ENCODE measurements at regions not wholly inside any gene's neighbourhood (a gene's known extent, or its start where the extent isn't known, plus 50 kb on each side); places are given as distances from the start of the nearest gene placed in this dataset.

DNA sequence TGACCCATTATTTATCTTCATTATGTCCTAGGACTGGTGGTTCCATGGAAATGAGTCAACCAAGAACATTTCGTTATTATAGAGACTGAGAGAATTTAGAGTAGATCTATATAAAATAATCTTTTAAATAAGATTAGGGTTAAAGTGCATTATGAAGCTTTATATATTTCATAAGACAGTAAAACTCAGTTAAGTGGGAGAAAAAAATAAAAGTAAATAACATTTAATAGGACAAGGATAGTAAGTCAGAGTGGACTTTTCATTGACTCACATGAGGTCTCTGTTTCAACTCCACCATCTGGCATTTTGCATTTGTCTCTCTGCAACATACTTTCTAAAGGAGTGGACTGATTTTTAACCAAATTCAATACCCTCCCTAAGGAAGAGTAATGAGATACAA, 125.3 kb upstream of the CCDC68 start:
- Mint-ChIP-seq H3K4me1 (peaks cover 4 to 13% (median 9%) of the 10 kb centered on the region in 3 donors), H3K27me3 (peaks cover 12 to 16% (median 16%) of the 10 kb centered on the region in 3 donors), H3K9me3 (peaks cover 0 to 2% (median 0%) of the 10 kb centered on the region in 7 donors), H3K36me3 (peaks cover 0 to under 1% of the 10 kb centered on the region in 2 donors), H3K4me3 (no peak overlapping the region), H3K27ac (no peak overlapping the region)
- DNase-seq, result no peak
- ATAC-seq (ENCODE audit: low read depth in 2 of 2), result no peak

DNA sequence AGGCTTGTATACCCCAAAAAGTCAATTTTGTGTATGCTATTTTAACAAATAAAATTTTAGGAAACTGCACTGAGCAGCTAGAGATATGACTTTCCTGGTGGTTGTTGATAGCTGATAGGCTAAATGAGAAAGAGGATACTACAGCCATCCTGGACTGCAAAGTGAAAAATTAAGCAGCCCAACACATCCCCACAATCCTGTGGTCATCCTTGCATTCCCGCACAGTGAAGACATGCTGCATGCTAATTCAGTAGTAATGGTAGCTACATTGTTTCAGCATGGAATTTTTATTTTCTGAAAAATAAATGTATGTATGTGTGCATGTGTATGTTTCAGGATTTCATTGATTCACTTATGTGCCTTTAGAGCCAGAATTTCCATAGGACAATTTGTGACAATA, 124.2 kb upstream of the CCDC68 start:
- Mint-ChIP-seq H3K36me3 (no peaks in the 10 kb centered on the region), H3K4me1 (peaks cover 4 to 13% (median 9%) of the 10 kb centered on the region in 3 donors), H3K9me3 (peaks cover 0 to 2% (median 0%) of the 10 kb centered on the region in 7 donors), H3K27ac (no peak overlapping the region), H3K27me3 (peaks cover 11 to 25% (median 15%) of the 10 kb centered on the region in 3 donors), H3K4me3 (no peak overlapping the region)
- DNase-seq (no peak), ATAC-seq (ENCODE audit: low read depth in 2 of 2) (no peak)

DNA sequence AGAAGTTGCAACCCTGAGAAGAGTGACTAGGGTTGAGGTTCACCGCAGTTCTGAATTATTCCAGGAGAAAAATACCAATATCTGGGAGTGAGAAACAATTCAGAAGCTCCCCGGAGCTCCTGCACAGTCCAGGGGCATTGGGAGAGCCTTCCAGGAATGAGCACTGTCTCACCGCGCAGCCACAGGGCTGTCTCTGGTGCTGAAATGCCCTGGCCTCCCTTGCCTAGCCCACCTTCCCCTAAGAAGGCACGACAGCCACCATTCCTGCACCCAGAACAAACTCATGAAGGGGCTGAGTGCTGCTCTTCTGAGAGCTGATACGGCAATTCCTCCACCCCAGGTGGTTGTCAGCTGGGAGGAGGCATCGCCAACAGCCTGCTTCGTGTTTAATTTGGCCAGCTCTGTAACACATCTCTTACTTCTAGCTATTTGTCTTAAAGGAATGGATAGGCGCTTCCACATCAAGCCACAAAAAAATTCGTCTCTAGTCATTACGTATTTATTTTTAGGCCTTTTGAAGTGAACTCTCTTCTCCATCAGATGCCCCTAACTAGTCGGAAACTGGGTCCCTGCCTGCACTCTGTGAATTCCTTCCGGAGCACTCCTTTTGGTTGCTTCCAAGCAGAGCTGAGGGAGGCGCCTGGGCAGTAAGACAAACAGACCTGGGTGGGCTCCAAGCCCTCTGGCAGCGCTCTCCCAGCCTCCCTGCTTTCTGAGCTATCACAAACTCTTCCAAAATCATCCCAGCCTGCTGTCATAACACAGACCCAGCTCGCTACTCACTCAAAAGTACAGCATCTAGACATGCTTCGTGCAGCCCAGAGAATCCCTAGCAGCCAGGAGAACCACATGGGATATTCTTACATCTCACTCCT, 120.5 kb upstream of the CCDC68 start:
- peaks cover 4 to 17% (median 10%) of the 10 kb centered on the region in 3 donors for H3K27me3 Mint-ChIP-seq
- no peaks in the 10 kb centered on the region for H3K36me3 Mint-ChIP-seq
- no peak overlapping the region for H3K4me3 Mint-ChIP-seq
- no peak for DNase-seq
- H3K9me3 Mint-ChIP-seq, result peaks cover 0 to 2% (median 0%) of the 10 kb centered on the region in 7 donors
- ATAC-seq (ENCODE audit: low read depth in 2 of 2), result no peak
- peak overlapping the region in 1 of 6 donors; percentile 25 for H3K27ac Mint-ChIP-seq
- H3K4me1 Mint-ChIP-seq, result no peaks in the 10 kb centered on the region

DNA sequence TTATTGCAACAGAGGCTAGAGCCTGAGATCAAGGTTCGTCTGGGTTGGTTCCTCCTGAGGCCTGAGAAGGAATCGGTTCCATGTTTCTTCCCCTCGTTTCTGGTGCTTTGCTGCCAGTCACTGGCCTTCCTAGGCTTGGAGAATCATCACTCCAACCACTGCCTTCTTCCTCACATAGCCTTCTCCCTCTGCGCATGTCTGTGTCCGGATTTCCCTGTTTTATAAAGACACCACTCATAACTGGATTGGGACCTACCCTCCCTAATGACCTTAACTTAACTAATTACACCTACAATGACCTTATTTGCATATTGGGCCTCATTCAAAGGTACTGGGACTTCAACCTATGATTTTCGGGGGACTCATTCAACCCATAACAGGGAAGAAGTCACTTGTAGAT, 119.8 kb upstream of the CCDC68 start:
- Mint-ChIP-seq H3K4me1 (no peaks in the 10 kb centered on the region), H3K27ac (no peak overlapping the region), H3K27me3 (peaks cover 4 to 17% (median 10%) of the 10 kb centered on the region in 3 donors), H3K9me3 (peaks cover 0 to 2% (median 0%) of the 10 kb centered on the region in 7 donors), H3K36me3 (no peaks in the 10 kb centered on the region), H3K4me3 (no peak overlapping the region)
- DNase-seq (no peak), ATAC-seq (ENCODE audit: low read depth in 2 of 2) (no peak)

DNA sequence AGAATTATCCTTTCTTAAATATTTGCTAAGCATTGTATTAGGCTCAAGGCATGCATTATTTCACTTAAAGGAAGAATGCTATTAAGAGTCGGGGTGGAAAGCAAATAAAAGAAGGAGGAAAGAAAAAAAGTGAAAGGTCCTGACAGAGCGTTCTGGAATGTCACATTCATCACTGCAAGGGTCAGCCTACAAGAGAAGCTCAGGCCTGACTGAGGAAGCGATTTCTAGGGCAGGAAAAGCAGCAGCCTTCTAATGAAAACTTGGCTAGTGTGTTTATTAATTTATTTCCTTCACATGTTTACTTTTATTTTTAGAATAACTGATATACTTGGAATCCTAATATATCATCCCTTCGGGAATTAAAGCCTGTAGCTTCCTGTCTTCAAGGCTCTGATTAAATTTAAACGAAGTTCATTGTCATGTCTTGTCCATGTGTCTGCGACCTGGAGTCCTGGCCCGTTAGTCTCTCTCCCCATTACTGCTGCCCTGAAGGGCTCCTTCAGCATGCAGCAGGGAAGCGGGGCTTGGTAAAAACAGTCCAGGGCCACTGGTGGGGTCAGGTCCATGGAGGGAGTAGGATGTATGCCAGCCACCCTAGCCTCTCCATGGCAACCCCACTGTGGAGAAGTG, 119.2 kb upstream of the CCDC68 start:
- Mint-ChIP-seq H3K4me3 (no peak overlapping the region), H3K9me3 (peaks cover 0 to 2% (median 0%) of the 10 kb centered on the region in 7 donors), H3K36me3 (no peaks in the 10 kb centered on the region), H3K4me1 (no peaks in the 10 kb centered on the region), H3K27ac (no peak overlapping the region), H3K27me3 (peaks cover 4 to 17% (median 10%) of the 10 kb centered on the region in 3 donors)
- DNase-seq (no peak), ATAC-seq (ENCODE audit: low read depth in 2 of 2) (no peak)

GRCh38 chr18:55076643-55077218, 117.5 kb upstream of the CCDC68 start:
- H3K36me3 Mint-ChIP-seq, result no peaks in the 10 kb centered on the region
- H3K4me1 Mint-ChIP-seq, result peaks cover 4 to 10% (median 7%) of the 10 kb centered on the region in 3 donors
- DNase-seq (no peak), ATAC-seq (ENCODE audit: low read depth in 2 of 2) (no peak)
- no peak overlapping the region for H3K27ac Mint-ChIP-seq
- H3K4me3 Mint-ChIP-seq, result no peak overlapping the region
- peaks cover 0 to 3% (median 0%) of the 10 kb centered on the region in 7 donors for H3K9me3 Mint-ChIP-seq
- H3K27me3 Mint-ChIP-seq, result peaks cover 0 to 17% (median 10%) of the 10 kb centered on the region in 3 donors

DNA sequence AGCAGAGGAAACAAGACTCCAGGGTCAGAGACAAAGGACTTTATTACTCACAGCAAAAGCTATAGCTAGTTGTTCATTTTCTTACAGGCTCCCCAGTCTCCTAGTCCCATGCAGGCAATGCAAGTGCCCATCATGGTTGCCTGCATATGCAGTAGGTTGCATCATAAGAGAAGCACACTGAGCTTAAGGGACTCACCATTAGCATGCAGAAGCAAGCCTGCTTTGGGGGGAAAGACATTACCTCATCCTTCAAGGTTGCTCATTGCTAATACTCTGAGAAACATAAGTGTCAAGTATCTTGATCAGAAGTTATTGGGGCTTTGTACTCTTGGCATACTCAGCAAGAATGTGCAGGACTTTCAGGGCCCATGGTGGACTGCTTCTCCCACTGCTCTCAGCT, 114.6 kb upstream of the CCDC68 start:
- no peak overlapping the region for H3K27ac Mint-ChIP-seq
- peaks cover 24 to 39% (median 25%) of the 10 kb centered on the region in 3 donors for H3K4me1 Mint-ChIP-seq
- no peak for ATAC-seq (ENCODE audit: low read depth in 2 of 2)
- H3K36me3 Mint-ChIP-seq, result no peaks in the 10 kb centered on the region
- peaks cover 0 to 3% (median 0%) of the 10 kb centered on the region in 7 donors for H3K9me3 Mint-ChIP-seq
- peaks cover 0 to 1% (median 0%) of the 10 kb centered on the region in 3 donors for H3K27me3 Mint-ChIP-seq
- H3K4me3 Mint-ChIP-seq, result no peak overlapping the region
- DNase-seq, result no peak

GRCh38 chr18:55073116-55073515, 113.9 kb upstream of the CCDC68 start:
- H3K27ac Mint-ChIP-seq, result peak overlapping the region in 3 of 6 donors; percentile 6 to 87 (median 85)
- no peaks in the 10 kb centered on the region for H3K36me3 Mint-ChIP-seq
- H3K4me1 Mint-ChIP-seq, result peaks cover 24 to 42% (median 27%) of the 10 kb centered on the region in 3 donors

GRCh38 chr18:55072698-55073097, 113.4 kb upstream of the CCDC68 start:
- Mint-ChIP-seq H3K27ac (peak overlapping the region in 3 of 6 donors; percentile 6 to 87 (median 85)), H3K9me3 (peaks cover 0 to 3% (median 0%) of the 10 kb centered on the region in 7 donors), H3K27me3 (no peaks in the 10 kb centered on the region), H3K4me1 (peaks cover 24 to 42% (median 28%) of the 10 kb centered on the region in 3 donors), H3K36me3 (no peaks in the 10 kb centered on the region), H3K4me3 (no peak overlapping the region)
- ATAC-seq (ENCODE audit: low read depth in 2 of 2), result no peak
- DNase-seq, result no peak

More at GRCh38 chr18:55073116-55073515, 113.9 kb upstream of the CCDC68 start:
- peak overlapping the region in 1 of 8 donors; percentile 44 for H3K4me3 Mint-ChIP-seq
- ATAC-seq (ENCODE audit: low read depth in 2 of 2) (no peak), DNase-seq (no peak)
- H3K9me3 Mint-ChIP-seq, result peaks cover 0 to 3% (median 0%) of the 10 kb centered on the region in 7 donors
- H3K27me3 Mint-ChIP-seq, result no peaks in the 10 kb centered on the region

DNA sequence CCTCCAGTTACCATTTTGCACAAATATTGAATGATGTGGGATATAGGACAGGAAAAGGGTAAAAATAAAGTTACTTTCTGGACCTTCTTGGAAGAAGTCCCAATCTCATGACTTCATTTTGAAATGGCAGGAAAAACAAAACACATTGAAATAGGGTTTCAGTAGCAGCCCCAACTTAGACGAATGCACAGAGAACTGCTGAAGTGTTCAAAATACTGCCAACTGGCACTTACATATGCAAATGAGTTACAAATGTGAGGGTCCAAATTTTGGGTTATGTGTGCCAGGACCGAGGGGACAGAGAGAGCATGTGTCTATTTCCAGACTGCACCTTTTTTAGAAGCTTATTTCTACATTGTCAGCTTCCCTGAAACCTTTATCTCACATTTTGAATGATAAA, 112.9 kb upstream of the CCDC68 start:
- H3K9me3 Mint-ChIP-seq, result peaks cover 0 to 3% (median 0%) of the 10 kb centered on the region in 7 donors
- DNase-seq, result no peak

DNA sequence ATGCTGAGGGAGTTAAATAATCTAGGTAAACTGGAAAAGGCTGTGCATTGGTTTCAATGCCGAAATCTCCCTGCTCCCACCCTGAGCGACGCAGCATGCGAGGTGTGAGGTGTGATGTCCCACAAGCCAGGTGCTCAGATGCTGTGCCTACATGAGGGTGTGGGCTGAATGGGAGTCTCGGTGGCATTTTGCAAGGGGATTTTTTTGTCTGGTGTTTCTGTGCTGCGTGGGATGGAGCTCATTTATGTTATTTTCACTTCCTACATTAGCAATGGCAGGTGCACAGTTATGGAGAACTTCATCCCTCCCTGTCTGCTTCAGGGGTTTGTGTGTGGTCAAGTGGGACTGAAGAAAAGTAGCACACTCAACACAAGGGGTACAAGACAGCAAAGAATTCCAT, 110.2 kb upstream of the CCDC68 start:
- peak overlapping the region; percentile 78 to 92 (median 84) for H3K27ac Mint-ChIP-seq
- peak; percentile 90 to 95 for ATAC-seq (ENCODE audit: low read depth in 2 of 2)
- no peaks in the 10 kb centered on the region for H3K27me3 Mint-ChIP-seq
- peak overlapping the region in 6 of 8 donors; percentile 2 to 61 (median 28) for H3K4me3 Mint-ChIP-seq
- peak; percentile 55 for DNase-seq
- H3K4me1 Mint-ChIP-seq, result peaks cover 40 to 63% (median 46%) of the 10 kb centered on the region in 3 donors
- H3K36me3 Mint-ChIP-seq, result no peaks in the 10 kb centered on the region
- peaks cover 0 to 3% (median 0%) of the 10 kb centered on the region in 7 donors for H3K9me3 Mint-ChIP-seq

More for the DNA sequence above, 112.9 kb upstream of the CCDC68 start:
- peaks cover 26 to 44% (median 28%) of the 10 kb centered on the region in 3 donors for H3K4me1 Mint-ChIP-seq
- H3K27ac Mint-ChIP-seq, result no peak overlapping the region
- H3K36me3 Mint-ChIP-seq, result no peaks in the 10 kb centered on the region
- no peak overlapping the region for H3K4me3 Mint-ChIP-seq
- no peak for ATAC-seq (ENCODE audit: low read depth in 2 of 2)
- H3K27me3 Mint-ChIP-seq, result no peaks in the 10 kb centered on the region

- peak overlapping the region; percentile 13 to 89 (median 36) for H3K27ac Mint-ChIP-seq
- ATAC-seq (ENCODE audit: low read depth in 2 of 2), result peak in 1 of 2 donors; percentile 5
Observed at GRCh38 chr18:55064760-55065159, 105.5 kb upstream of the CCDC68 start.

GRCh38 chr18:55064073-55064472, 104.8 kb upstream of the CCDC68 start:
- Mint-ChIP-seq H3K4me3 (no peak overlapping the region), H3K27ac (peak overlapping the region in 2 of 6 donors; percentile 54 to 58), H3K27me3 (peaks cover 0 to 15% (median 9%) of the 10 kb centered on the region in 3 donors), H3K9me3 (no peaks in the 10 kb centered on the region), H3K4me1 (peaks cover 16 to 31% (median 24%) of the 10 kb centered on the region in 3 donors), H3K36me3 (no peaks in the 10 kb centered on the region)
- ATAC-seq (ENCODE audit: low read depth in 2 of 2), result no peak
- DNase-seq, result no peak

More at GRCh38 chr18:55064760-55065159, 105.5 kb upstream of the CCDC68 start:
- Mint-ChIP-seq H3K9me3 (no peaks in the 10 kb centered on the region), H3K4me3 (peak overlapping the region in 2 of 8 donors; percentile 15 to 68), H3K36me3 (no peaks in the 10 kb centered on the region), H3K27me3 (peaks cover 0 to 12% (median 2%) of the 10 kb centered on the region in 3 donors), H3K4me1 (peaks cover 21 to 37% (median 30%) of the 10 kb centered on the region in 3 donors)
- no peak for DNase-seq
